ENCODE measurements at regions not wholly inside any gene's neighbourhood (a gene's known extent, or its start where the extent isn't known, plus 50 kb on each side); places are given as distances from the start of the nearest gene placed in this dataset.

DNA sequence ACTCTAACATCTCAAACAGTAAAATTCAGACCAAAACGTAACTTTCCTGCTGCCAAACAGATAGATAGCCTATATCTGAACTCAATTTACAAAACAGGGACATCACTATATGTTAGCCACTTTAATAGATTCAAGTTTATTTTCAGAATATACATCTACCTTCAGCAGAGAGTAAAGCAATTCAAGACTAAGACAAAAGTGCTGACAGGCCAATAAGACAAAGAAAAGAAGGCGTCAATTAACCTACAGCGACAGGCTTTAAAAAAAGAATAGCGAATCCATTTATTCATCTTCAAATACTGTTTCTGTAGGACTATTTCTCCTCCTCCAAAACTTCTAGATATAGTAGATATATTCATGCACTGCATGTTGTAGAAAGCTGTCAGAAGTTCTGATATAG, 333.0 kb downstream of the GRB14 start:
- TF ChIP-seq, protein P1, sequence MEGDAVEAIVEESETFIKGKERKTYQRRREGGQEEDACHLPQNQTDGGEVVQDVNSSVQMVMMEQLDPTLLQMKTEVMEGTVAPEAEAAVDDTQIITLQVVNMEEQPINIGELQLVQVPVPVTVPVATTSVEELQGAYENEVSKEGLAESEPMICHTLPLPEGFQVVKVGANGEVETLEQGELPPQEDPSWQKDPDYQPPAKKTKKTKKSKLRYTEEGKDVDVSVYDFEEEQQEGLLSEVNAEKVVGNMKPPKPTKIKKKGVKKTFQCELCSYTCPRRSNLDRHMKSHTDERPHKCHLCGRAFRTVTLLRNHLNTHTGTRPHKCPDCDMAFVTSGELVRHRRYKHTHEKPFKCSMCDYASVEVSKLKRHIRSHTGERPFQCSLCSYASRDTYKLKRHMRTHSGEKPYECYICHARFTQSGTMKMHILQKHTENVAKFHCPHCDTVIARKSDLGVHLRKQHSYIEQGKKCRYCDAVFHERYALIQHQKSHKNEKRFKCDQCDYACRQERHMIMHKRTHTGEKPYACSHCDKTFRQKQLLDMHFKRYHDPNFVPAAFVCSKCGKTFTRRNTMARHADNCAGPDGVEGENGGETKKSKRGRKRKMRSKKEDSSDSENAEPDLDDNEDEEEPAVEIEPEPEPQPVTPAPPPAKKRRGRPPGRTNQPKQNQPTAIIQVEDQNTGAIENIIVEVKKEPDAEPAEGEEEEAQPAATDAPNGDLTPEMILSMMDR (IDR thresholded peaks at IDR 0.05), result no peak
- TF ChIP-seq POLR2A (IDR thresholded peaks at IDR 0.05), result no peak
- intact Hi-C loops (cut with DNase I; ENCODE audit: low total_unique reads), result no loop called here

DNA sequence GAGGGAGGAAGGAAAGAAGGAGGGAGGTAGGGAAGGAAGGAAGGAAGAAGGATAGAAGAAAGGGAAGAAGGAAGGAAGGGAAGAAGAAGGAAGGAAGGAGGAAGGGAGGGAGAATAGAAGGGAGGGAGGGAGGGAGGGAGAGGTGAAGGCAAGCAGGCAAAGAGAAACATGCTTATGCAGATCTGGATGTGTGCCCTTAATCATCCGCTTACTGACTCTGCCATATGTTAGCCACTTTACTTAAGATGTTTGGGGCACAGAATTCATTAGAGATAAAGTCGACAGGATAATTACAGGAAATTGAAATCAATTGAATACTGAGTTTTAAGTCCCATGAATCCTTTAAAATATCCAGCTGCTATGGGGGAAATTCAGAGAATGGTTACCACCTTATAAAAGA, 334.2 kb downstream of the GRB14 start:
- H3K36me3 ChIP-seq (ENCODE audit: low read depth, missing control alignments), result no peaks in the 10 kb centered on the region
- H3K4me1 ChIP-seq, result no peaks in the 10 kb centered on the region
- no peak overlapping the region for H3K4me3 ChIP-seq
- 74 to 78% methylated on average over 2 of the region's 2 CpGs for WGBS, 2 donors
- no peak for DNase-seq
- TF ChIP-seq, protein P1 (IDR thresholded peaks at IDR 0.05), result no peak
- TF ChIP-seq POLR2A (IDR thresholded peaks at IDR 0.05), result no peak
- intact Hi-C loops (cut with DNase I; ENCODE audit: low total_unique reads), result no loop called here
- no peaks in the 10 kb centered on the region for H3K9me3 ChIP-seq
- no peak overlapping the region for H3K27ac ChIP-seq
- no peaks in the 10 kb centered on the region for H3K27me3 ChIP-seq

More for the DNA sequence above, 333.0 kb downstream of the GRB14 start:
- Histone ChIP-seq H3K36me3 (ENCODE audit: low read depth, missing control alignments) (no peaks in the 10 kb centered on the region), H3K4me1 (no peaks in the 10 kb centered on the region), H3K27ac (no peak overlapping the region), H3K4me3 (no peak overlapping the region), H3K27me3 (no peaks in the 10 kb centered on the region), H3K9me3 (no peaks in the 10 kb centered on the region)
- 72 to 77% methylated on average over 4 of the region's 4 CpGs for WGBS, 2 donors
- DNase-seq, result no peak

DNA sequence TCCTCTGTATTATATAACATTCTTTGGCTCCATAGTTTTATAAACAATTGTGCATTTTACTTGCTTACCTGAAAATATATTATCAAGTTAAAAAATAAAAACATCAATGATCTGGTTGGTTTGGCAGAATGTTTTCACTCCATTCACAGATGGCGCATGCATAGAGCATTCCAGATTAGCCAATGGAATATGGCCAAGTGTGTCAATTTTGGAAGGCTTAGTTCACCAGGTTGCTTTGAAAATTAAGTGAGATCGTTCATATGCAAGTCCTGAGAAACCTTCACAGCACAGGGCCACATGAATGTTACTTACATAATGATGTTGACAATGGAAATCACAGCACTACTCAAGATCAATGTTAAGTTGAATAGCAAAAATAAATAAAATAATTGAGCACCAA, 335.7 kb downstream of the GRB14 start:
- H3K36me3 ChIP-seq (ENCODE audit: low read depth, missing control alignments), result no peaks in the 10 kb centered on the region
- no peak overlapping the region for H3K27ac ChIP-seq
- 94 to 95% methylated on average over 2 of the region's 2 CpGs for WGBS, 2 donors
- TF ChIP-seq, protein P1 (IDR thresholded peaks at IDR 0.05), result no peak
- no peak for TF ChIP-seq POLR2A (IDR thresholded peaks at IDR 0.05)
- no peaks in the 10 kb centered on the region for H3K27me3 ChIP-seq
- no peaks in the 10 kb centered on the region for H3K4me1 ChIP-seq
- no peaks in the 10 kb centered on the region for H3K9me3 ChIP-seq
- intact Hi-C loops (cut with DNase I; ENCODE audit: low total_unique reads), result no loop called here
- no peak overlapping the region for H3K4me3 ChIP-seq
- no peak for DNase-seq

DNA sequence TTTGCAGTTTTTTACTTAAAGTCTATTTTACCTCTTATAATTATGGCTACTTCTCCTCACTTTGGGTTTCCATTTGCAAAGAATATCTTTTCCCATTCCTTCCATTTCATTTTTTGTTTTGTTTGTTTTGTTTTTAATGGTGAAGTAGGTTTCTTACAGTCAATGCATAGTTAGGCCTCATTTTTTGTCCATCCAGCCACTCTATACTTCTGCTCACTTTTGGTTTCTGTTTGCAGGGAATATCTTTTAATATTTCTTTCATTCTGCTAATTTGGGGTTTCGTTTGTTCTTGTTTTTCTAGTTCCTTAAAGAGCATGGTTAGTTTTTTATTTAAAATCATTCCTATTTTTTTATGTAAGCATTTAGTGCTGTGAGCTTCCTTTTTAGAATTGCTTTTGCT, 339.4 kb downstream of the GRB14 start:
- H3K27me3 ChIP-seq, result no peaks in the 10 kb centered on the region
- DNase-seq, result no peak
- no peak for TF ChIP-seq POLR2A (IDR thresholded peaks at IDR 0.05)
- TF ChIP-seq, protein P1 (IDR thresholded peaks at IDR 0.05), result no peak
- intact Hi-C loops (cut with DNase I; ENCODE audit: low total_unique reads), result no loop called here
- no peak overlapping the region for H3K27ac ChIP-seq
- no peaks in the 10 kb centered on the region for H3K36me3 ChIP-seq (ENCODE audit: low read depth, missing control alignments)
- no peak overlapping the region for H3K4me3 ChIP-seq
- no peaks in the 10 kb centered on the region for H3K4me1 ChIP-seq
- H3K9me3 ChIP-seq, result no peaks in the 10 kb centered on the region
- 77 to 86% methylated on average over 1 of the region's 1 CpG for WGBS, 2 donors

DNA sequence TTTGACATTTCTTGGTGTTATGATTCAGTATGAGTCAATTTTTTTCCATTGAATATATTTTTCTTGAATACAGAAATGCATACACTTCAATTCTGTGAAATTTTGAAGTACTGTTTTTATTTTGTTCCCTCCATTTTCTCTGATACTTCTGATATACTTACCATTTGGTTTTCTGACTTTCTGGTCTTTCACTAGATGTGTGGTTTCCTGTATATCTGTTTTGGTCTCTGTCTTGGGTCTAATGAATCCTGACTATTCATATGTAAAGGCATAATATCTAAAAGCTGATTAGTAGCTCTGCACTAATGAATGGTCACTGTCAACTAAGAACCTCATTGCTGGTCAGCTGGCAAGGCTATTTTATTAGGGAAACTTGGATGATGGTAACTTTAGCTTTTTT, 345.6 kb downstream of the GRB14 start:
- Histone ChIP-seq H3K4me1 (no peaks in the 10 kb centered on the region), H3K27me3 (no peaks in the 10 kb centered on the region), H3K9me3 (no peaks in the 10 kb centered on the region), H3K27ac (no peak overlapping the region), H3K4me3 (no peak overlapping the region), H3K36me3 (ENCODE audit: low read depth, missing control alignments) (no peaks in the 10 kb centered on the region)
- DNase-seq, result no peak
- intact Hi-C loops (cut with DNase I; ENCODE audit: low total_unique reads), result no loop called here
- no peak for TF ChIP-seq POLR2A (IDR thresholded peaks at IDR 0.05)
- TF ChIP-seq, protein P1 (IDR thresholded peaks at IDR 0.05), result no peak

Measured in testis (tissue), 2 donors.